ENCODE measurements at regions not wholly inside any gene's neighbourhood (a gene's known extent, or its start where the extent isn't known, plus 50 kb on each side); places are given as distances from the start of the nearest gene placed in this dataset.

- no peaks in the 10 kb centered on the region for H3K36me3 Mint-ChIP-seq (ENCODE audit: unreplicated experiment)
- DNase-seq: no peak
- H3K4me1 Mint-ChIP-seq (ENCODE audit: low read depth, unreplicated experiment): peaks cover 15% of the 10 kb centered on the region
- no peaks in the 10 kb centered on the region for H3K9me3 Mint-ChIP-seq (ENCODE audit: unreplicated experiment)
- no peaks in the 10 kb centered on the region for H3K27me3 Mint-ChIP-seq (ENCODE audit: unreplicated experiment)
- H3K27ac Mint-ChIP-seq (ENCODE audit: unreplicated experiment): no peak overlapping the region
- TF ChIP-seq CTCF (IDR thresholded peaks at IDR 0.05; ENCODE audit: partially characterized antibody, unreplicated experiment): no peak
- H3K4me3 Mint-ChIP-seq (ENCODE audit: unreplicated experiment): no peak overlapping the region
Measured at GRCh38 chr1:221910222-221910621, 168.3 kb upstream of the DUSP10 start.

GRCh38 chr1:221908573-221908972 is 166.7 kb upstream of the DUSP10 start:
- no peaks in the 10 kb centered on the region for H3K36me3 Mint-ChIP-seq (ENCODE audit: unreplicated experiment)
- H3K4me3 Mint-ChIP-seq (ENCODE audit: unreplicated experiment): no peak overlapping the region
- DNase-seq: no peak
- no peak overlapping the region for H3K27ac Mint-ChIP-seq (ENCODE audit: unreplicated experiment)
- H3K4me1 Mint-ChIP-seq (ENCODE audit: low read depth, unreplicated experiment): peaks cover 15% of the 10 kb centered on the region
- no peak for TF ChIP-seq CTCF (IDR thresholded peaks at IDR 0.05; ENCODE audit: partially characterized antibody, unreplicated experiment)
- no peaks in the 10 kb centered on the region for H3K9me3 Mint-ChIP-seq (ENCODE audit: unreplicated experiment)
- H3K27me3 Mint-ChIP-seq (ENCODE audit: unreplicated experiment): no peaks in the 10 kb centered on the region

- peaks cover 15% of the 10 kb centered on the region for H3K4me1 Mint-ChIP-seq (ENCODE audit: low read depth, unreplicated experiment)
- no peaks in the 10 kb centered on the region for H3K9me3 Mint-ChIP-seq (ENCODE audit: unreplicated experiment)
- H3K27ac Mint-ChIP-seq (ENCODE audit: unreplicated experiment): peak overlapping the region; percentile 75
- DNase-seq: peak; percentile 32
- H3K4me3 Mint-ChIP-seq (ENCODE audit: unreplicated experiment): no peak overlapping the region
- H3K27me3 Mint-ChIP-seq (ENCODE audit: unreplicated experiment): no peaks in the 10 kb centered on the region
- TF ChIP-seq CTCF (IDR thresholded peaks at IDR 0.05; ENCODE audit: partially characterized antibody, unreplicated experiment): no peak
- H3K36me3 Mint-ChIP-seq (ENCODE audit: unreplicated experiment): no peaks in the 10 kb centered on the region
Measured at GRCh38 chr1:221907166-221907932, 165.5 kb upstream of the DUSP10 start.

DNA sequence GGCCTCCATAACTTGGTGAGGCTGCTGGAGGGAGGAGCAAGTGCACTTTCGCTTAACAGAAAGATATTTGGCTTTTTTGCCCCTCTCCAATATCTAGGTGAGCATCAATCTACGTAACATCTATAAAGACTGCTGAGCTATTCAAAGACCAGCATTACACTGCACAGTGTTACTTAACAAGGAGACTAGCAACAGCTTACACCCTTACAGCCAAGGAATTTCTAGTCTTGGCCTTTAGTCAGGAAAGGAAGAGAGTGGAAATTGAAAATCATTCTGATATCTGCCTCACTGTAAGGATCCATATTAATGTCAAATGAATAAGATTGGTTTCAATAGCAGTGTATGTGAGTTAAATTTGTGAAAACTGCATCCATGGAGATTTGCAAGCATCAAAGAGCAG is 163.9 kb upstream of the DUSP10 start:
- no peak overlapping the region for H3K4me3 Mint-ChIP-seq (ENCODE audit: unreplicated experiment)
- no peaks in the 10 kb centered on the region for H3K9me3 Mint-ChIP-seq (ENCODE audit: unreplicated experiment)
- TF ChIP-seq CTCF (IDR thresholded peaks at IDR 0.05; ENCODE audit: partially characterized antibody, unreplicated experiment): no peak
- H3K36me3 Mint-ChIP-seq (ENCODE audit: unreplicated experiment): no peaks in the 10 kb centered on the region
- H3K27ac Mint-ChIP-seq (ENCODE audit: unreplicated experiment): no peak overlapping the region
- DNase-seq: no peak
- peaks cover 15% of the 10 kb centered on the region for H3K4me1 Mint-ChIP-seq (ENCODE audit: low read depth, unreplicated experiment)
- no peaks in the 10 kb centered on the region for H3K27me3 Mint-ChIP-seq (ENCODE audit: unreplicated experiment)

DNA sequence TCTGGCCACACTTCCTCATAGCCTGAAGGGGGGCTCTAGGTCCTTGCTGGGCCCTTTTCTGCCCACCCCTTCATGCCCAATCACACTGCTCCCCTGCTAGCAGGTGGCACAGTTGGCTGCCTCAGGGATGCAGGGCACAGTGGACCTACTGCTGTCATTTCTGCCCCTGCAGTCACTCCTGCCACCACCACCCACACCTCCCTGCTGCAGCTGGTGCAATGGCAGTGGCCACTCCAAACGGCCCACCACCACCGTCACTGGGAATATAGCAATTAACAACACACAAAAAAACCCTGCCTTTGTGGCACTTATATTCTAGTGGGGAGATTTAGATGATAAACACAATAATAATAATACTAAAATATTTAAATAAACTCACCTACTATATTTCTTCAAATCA is 162.4 kb upstream of the DUSP10 start:
- Mint-ChIP-seq H3K4me3 (ENCODE audit: unreplicated experiment) (no peak overlapping the region), H3K36me3 (ENCODE audit: unreplicated experiment) (no peaks in the 10 kb centered on the region), H3K27ac (ENCODE audit: unreplicated experiment) (no peak overlapping the region), H3K4me1 (ENCODE audit: low read depth, unreplicated experiment) (peaks cover 15% of the 10 kb centered on the region), H3K9me3 (ENCODE audit: unreplicated experiment) (no peaks in the 10 kb centered on the region), H3K27me3 (ENCODE audit: unreplicated experiment) (no peaks in the 10 kb centered on the region)
- TF ChIP-seq CTCF (IDR thresholded peaks at IDR 0.05; ENCODE audit: partially characterized antibody, unreplicated experiment): no peak
- DNase-seq: no peak
